Hindlimb muscle (tissue), 1 donor: ENCODE measurements at regions not wholly inside any gene's neighbourhood (a gene's known extent, or its start where the extent isn't known, plus 50 kb on each side); places are given as distances from the start of the nearest gene placed in this dataset.
"Not testable (repeated sequence)": the region's sequence is repeated elsewhere in the genome, so short reads cannot be mapped to it uniquely, and the experiment has no call there.

Source experiments
- DNase-seq: peaks from one replicate; pipeline ENCODE4 v3.0.0-alpha.2; 2013

- no peak for DNase-seq
Observed at GRCh38 chr10:35887685-35888084, 245.6 kb upstream of the FZD8 start.

GRCh38 chr10:35885076-35885475 is 243.0 kb upstream of the FZD8 start:
- no peak for DNase-seq

GRCh38 chr10:35884657-35885071 is 242.6 kb upstream of the FZD8 start:
- no peak for DNase-seq

GRCh38 chr10:35882422-35883150 is 240.5 kb upstream of the FZD8 start:
- no peak for DNase-seq

- no peak for DNase-seq
Observed at GRCh38 chr10:35881320-35881719, 239.2 kb upstream of the FZD8 start.

- DNase-seq, result no peak
Observed at GRCh38 chr10:35876248-35876647, 234.2 kb upstream of the FZD8 start.

- DNase-seq, result no peak
Observed at GRCh38 chr10:35875016-35875676, 233.1 kb upstream of the FZD8 start.

- no peak for DNase-seq
Observed at GRCh38 chr10:35874311-35875015, 232.4 kb upstream of the FZD8 start.

- DNase-seq, result no peak
Observed at GRCh38 chr10:35872671-35873070, 230.6 kb upstream of the FZD8 start.

GRCh38 chr10:35870665-35871310 is 228.7 kb upstream of the FZD8 start:
- no peak for DNase-seq

- DNase-seq, result not testable (repeated sequence)
Observed at GRCh38 chr10:35858676-35859283, 216.7 kb upstream of the FZD8 start.

GRCh38 chr10:35857860-35858259 is 215.8 kb upstream of the FZD8 start:
- DNase-seq, result no peak

GRCh38 chr10:35855155-35855947 is 213.3 kb upstream of the FZD8 start:
- DNase-seq, result no peak

- DNase-seq, result no peak
Observed at GRCh38 chr10:35854661-35855060, 212.6 kb upstream of the FZD8 start.

- no peak for DNase-seq
Observed at GRCh38 chr10:35852721-35853120, 210.6 kb upstream of the FZD8 start.

- DNase-seq, result no peak
Observed at GRCh38 chr10:35848412-35848811, 206.3 kb upstream of the FZD8 start.

GRCh38 chr10:35844686-35845085 is 202.6 kb upstream of the FZD8 start:
- no peak for DNase-seq

- DNase-seq, result no peak
Observed at GRCh38 chr10:35843524-35844181, 201.6 kb upstream of the FZD8 start.

GRCh38 chr10:35838054-35838453 is 196.0 kb upstream of the FZD8 start:
- DNase-seq, result no peak

- no peak for DNase-seq
Observed at GRCh38 chr10:35835545-35835944, 193.4 kb upstream of the FZD8 start.

GRCh38 chr10:35834877-35835494 is 192.9 kb upstream of the FZD8 start:
- no peak for DNase-seq
